Cerebellar cortex (tissue), 1 donor: ENCODE measurements at regions not wholly inside any gene's neighbourhood (a gene's known extent, or its start where the extent isn't known, plus 50 kb on each side); places are given as distances from the start of the nearest gene placed in this dataset.

Source experiments
- DNase-seq: peaks from one replicate; pipeline ENCODE4 v3.0.0-alpha.2; 2015; ENCODE audit warnings: low spot score

DNA sequence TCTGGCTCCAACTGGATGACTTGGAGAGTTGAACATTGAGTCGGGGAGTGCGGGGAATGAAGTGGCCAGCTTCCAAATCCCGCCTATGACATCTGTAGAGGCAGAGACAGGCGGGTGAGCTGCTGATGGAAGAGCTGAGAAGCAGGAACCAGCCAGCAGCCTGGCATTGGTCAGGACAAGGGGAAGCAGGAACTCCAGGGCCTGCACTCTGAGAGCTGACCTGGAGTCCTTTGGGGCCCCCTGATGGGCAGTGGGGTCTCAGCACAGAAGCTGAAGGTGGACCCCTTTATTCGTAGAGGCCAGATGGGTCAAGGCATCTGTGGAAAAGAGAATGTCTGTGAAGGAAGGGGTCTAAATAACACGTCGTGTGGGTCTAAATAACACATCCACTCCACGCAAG is 57.0 kb downstream of the SEC61G start:
- no peak for DNase-seq

DNA sequence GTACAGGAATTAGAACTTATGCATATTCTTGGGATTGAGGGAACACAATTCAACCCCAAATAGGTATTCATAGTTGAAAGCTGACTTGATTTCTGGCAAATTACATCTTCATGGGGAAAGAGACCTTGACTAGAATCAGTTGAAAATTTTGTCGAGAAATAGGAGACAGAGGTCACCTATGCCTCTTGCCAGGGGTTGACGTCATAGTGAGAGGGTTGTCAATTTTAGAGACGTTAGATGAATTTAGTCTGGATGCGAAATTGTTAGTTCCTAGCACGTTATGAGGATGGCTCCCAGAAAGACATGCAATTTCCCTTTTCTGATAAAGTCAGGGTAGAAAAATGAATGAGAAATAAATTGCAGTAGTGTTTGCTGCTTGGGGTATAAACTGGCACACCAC is 59.3 kb downstream of the SEC61G start:
- DNase-seq = no peak

- no peak for DNase-seq
Measured at GRCh38 chr7:54697659-54698186, 61.3 kb downstream of the SEC61G start.

DNA sequence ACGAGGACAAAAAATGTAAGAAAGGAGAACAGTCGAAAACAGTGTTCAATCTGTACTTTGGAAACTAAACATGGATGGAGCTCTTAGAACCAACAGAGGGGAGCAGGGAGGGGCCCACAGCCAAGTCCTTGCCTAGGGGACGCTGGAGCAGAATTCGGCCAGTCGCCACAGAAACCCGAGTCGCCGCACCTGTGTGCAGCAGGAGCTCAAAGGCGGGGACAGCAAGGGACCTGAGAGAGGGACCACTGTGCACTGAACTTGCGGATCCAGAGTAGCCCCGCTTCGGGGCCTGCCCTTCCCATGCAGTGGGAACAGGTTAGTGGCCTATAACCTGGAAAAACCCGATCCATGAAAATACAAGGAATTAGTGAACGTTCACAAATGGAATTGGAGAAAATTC is 68.1 kb downstream of the SEC61G start:
- no peak for DNase-seq

GRCh38 chr7:54690050-54690443 is 69.0 kb downstream of the SEC61G start:
- no peak for DNase-seq

- DNase-seq = no peak
Measured at GRCh38 chr7:54689394-54690049, 69.5 kb downstream of the SEC61G start.

DNA sequence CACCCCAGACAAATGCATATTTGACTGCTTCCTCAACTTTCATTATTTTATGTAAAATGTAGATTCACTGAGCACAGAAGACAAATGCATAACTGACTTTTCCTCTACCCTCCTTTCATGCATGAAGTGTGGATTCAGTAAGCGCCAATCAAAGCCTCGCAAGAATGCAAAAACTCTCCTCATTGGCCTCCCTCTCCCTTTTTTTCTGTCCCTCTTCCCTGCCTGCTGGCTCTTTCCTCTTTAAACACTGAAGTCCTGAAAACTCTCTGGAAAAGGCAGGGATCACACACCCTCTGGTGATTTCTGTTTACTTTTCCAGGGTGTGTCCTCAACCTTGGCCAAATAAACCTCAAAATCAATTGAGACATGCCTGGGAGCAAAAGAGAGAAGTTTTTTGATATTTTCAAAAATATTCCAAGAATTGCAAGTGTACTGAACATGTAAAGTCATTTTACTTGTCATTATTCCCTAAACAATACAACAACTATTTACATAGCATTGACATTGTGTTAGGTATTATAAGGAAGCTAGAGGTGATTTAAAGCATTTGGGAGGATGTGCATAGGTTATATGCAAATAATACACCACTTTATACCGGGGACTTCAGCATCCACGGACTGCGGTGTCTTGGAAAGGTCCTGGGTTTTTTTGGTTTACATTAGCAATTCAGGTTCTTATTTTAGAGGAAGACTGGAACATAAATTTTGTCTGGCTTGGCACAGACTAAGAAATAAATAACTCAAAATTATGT is 71.4 kb downstream of the SEC61G start:
- no peak for DNase-seq

DNA sequence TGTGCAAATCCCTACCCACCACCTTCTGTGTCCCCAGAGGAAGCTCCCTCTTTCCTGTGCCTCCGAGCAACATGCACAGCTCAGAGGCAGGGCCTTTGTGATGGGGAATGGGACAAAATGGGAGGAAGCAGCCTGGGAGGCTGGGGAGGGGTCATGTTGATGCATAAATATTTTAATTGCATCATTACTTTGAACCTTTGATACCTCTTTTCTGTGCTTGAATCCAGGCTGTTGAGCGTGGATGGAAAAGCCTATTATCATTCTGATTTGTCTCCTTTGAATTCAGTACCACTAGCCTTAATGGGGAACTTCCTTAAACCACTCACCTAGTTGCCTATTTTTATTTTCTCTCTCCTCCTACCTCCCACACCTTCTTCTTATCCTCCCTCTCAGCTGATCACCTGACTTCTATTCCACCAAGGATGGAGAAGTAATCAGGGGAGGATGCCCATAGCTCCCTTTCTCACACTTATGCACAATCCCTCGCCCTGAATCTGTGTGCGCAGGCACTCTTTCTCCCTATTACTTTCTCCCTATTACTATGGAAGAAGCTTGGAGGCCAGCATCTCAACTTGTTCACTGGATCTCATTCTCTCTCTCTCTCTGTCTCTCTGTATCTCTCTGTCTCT is 78.5 kb downstream of the SEC61G start:
- no peak for DNase-seq

DNA sequence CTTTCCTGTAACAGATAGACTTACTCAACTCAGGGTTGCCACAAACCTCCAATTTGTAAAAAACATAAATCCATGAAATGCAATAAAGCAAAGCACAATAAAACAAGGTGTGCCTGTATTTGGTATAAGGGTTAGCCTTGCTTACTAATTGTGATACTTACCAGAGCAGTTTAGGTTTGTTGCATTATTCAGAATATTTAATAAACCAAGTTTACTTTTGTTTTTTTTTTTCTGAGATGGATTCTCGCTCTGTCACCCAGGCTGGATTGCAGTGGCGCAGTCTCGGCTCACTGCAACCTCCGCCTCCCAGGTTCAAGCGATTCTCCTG is 79.6 kb downstream of the SEC61G start:
- DNase-seq = no peak

- DNase-seq = no peak
Measured at GRCh38 chr7:54678763-54679489, 80.1 kb downstream of the SEC61G start.

GRCh38 chr7:54674891-54675290 is 84.1 kb downstream of the SEC61G start:
- DNase-seq = no peak

DNA sequence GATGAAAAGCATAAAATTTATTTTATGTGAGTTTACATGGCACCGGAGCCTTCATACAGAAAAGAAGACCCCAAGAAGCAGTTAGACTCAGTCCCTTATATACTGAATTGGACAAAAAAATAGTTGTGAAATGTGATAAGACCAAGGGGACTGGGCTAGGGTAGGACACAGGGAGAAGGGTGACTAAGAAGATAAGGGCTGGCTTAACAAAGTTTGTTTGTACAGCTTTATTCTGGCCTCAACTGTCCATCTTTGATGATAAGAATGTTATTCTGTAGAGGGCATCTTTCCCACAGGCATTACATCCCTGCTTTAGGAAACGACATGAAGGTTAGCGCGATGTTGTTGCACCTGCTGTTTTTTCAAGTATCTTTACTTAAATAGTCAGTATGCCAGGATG is 86.5 kb downstream of the SEC61G start:
- DNase-seq = no peak

GRCh38 chr7:54664235-54665228 is 94.5 kb downstream of the SEC61G start:
- peak; percentile 17 for DNase-seq

GRCh38 chr7:54663603-54664234 is 95.3 kb downstream of the SEC61G start:
- no peak for DNase-seq

DNA sequence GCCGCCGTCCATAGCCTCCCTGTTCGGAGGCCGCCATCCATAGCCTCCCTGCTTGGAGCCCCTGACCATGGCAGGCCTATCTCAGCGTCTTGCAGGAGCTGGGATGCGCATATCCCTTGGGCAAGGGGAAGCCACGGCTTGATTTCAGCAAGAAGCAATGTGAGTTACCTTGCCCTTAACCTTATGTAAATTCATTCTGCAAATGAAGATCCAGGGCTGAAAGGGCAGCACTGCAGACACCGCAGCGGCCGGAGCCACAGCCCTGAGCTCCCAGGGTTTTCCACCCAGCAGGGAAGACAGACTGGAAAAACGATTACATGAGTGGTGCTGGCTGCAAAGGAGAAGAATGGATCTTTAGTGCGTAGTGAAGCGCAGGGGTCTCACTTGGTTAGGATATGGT is 95.8 kb downstream of the SEC61G start:
- no peak for DNase-seq

DNA sequence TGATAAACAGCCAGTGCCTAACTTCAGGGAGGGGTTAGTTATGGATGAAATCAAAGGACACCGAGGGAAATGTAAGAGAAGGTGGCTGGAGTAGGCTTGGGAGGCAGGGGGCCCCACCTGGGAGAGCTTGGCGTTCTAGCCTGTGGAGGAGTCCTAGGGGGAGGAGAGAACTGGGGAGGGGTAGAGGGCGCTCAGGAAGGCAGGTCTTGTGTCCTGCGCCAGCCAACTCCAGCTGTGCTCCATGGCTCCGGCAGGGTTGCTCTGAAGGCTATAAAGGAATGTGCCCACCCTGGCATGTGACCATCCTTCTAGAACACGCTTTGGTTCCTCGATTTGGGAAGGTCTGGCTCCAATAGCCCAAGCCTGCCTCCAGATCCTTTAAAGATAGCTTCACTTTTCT is 96.3 kb downstream of the SEC61G start:
- no peak for DNase-seq

DNA sequence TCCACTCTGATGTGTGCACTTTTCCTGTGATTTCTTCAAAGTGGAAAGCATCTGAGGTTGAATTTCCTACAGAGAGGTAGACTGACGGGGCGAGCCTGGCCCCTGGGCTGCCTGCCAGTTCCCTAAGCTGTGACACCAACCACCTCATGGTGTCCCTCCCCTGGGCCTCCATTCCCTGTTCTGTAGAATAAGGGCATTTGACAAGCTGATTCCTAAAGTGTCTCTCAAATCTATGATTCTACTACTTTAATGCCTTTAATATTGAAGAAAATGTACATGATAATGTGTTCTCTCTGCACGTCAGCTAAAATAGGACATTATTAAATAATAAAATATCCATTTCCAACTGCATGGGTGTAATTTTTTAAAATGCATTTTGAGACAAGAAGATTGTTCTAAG is 105.1 kb downstream of the SEC61G start:
- DNase-seq = no peak

GRCh38 chr7:54643064-54643463 is 100.9 kb downstream of the VSTM2A start:
- DNase-seq = no peak

- no peak for DNase-seq
Measured at GRCh38 chr7:54637712-54638396, 95.7 kb downstream of the VSTM2A start.

- DNase-seq = no peak
Measured at GRCh38 chr7:54632696-54633095, 90.5 kb downstream of the VSTM2A start.
